ENCODE measurements at regions not wholly inside any gene's neighbourhood (a gene's known extent, or its start where the extent isn't known, plus 50 kb on each side); places are given as distances from the start of the nearest gene placed in this dataset.
"Not testable (repeated sequence)": the region's sequence is repeated elsewhere in the genome, so short reads cannot be mapped to it uniquely, and the experiment has no call there.

DNA sequence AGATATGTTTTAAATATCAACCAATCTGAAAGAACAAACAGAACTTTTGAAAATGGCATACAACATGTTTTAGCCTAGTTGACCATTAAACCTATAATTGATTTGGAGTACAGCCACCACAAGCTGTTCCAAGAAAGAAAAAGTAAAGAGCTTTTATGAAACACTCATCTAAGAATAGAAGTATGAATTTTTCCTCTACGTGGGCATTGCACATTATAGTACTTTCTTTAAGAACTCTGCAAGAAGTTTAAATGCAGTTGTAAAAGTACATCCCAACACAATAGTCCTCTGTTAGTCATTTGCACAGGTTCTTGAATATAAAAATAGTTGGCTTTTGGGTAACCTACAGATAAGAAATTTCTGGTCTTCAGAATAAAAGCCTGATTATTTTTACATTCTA lies 933.6 kb upstream of the ADGRL3 start:
- no peak for DNase-seq (ENCODE audit: low read depth in 1 of 2, low spot score in 1 of 2)

- DNase-seq (ENCODE audit: low read depth in 1 of 2, low spot score in 1 of 2), result no peak
These were observed 903.7 kb upstream of the ADGRL3 start for GRCh38 chr4:60296386-60296785.

DNA sequence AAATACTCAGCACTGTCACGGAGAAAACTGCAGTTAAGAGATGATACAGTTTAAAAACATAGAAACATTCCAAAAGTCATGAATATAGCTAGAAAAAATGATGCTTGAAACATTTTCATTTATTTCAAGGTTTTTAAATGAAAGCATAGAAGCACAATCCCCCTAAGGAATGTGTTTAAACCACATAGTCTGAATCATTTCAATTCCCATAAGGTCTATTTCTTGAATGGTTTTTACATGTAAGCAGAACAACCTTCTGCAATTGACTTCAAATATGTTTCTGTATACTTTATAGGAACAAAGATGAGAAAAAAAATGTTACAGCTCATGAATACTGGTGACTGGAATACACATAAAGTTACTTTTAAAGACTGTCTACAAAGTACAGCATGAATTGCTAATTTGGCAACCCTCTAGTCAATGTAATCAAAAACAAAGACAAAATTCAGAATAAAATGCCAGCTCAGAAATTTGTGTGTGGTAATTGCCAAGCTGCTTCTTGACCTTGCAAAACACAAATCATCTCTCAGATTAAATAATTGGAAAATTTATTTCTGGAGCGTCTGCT lies 886.4 kb upstream of the ADGRL3 start:
- DNase-seq (ENCODE audit: low read depth in 1 of 2, low spot score in 1 of 2), result no peak

- no peak for DNase-seq (ENCODE audit: low read depth in 1 of 2, low spot score in 1 of 2)
These were observed 885.7 kb upstream of the ADGRL3 start for GRCh38 chr4:60314416-60314815.

DNA sequence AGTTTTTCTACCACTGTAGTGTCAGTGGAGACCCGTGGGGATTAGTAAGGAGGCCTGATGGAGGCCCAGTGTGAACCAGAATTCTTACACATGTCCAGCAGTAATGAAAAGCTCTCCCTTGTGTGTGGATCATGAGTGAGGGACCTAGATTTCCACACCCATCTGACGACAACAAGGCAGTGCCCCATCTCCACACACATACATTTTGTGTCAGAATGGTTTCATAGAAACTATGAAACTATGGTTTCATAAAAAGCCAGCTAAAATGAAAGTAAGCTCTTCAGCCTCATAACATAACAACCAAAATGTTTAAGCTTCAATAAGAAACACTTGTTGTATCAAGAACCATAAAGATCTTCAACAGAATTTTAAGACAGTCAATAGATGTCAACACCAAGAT lies 884.5 kb upstream of the ADGRL3 start:
- DNase-seq (ENCODE audit: low read depth in 1 of 2, low spot score in 1 of 2), result no peak

DNA sequence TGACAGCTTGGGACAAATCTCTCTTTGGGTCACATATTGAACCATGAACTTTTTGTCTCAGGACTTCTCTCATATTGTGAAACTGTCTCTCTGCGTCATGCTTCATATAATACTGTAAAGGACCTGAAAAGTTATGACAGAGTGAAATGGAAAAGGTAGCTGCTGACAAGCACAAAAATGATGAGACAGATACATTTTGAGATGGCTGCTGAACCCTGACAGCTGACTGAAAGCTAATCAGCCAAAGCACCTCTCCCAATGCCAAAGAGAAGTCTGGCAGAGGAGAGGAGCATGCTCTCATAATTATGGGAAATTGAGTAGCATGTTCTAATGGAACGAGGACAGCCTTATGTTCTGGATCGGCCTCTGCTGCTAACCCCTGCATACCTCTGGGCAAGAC lies 873.4 kb upstream of the ADGRL3 start:
- no peak for DNase-seq (ENCODE audit: low read depth in 1 of 2, low spot score in 1 of 2)

DNA sequence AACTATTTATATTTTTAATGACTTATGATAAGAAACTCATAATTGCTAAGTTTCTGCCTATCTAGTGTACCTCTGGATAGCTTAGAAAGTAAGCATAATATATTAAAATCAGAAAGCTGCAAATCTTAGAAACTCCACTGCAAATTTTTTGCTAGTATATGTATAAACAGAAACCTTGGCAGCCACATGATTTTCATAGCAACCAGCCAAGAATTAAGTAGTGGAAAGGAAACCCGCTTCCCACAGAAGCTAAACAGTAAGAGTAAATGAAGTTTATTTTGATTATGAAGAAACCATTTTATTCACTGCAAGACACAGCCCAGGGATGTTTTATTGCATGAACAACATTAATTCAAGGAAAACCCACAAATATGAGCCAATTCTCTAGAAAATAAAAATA lies 872.5 kb upstream of the ADGRL3 start:
- no peak for DNase-seq (ENCODE audit: low read depth in 1 of 2, low spot score in 1 of 2)

- DNase-seq (ENCODE audit: low read depth in 1 of 2, low spot score in 1 of 2), result no peak
These were observed 855.2 kb upstream of the ADGRL3 start for GRCh38 chr4:60344908-60345307.

GRCh38 chr4:60345392-60345791 lies 854.7 kb upstream of the ADGRL3 start:
- DNase-seq (ENCODE audit: low read depth in 1 of 2, low spot score in 1 of 2), result no peak

DNA sequence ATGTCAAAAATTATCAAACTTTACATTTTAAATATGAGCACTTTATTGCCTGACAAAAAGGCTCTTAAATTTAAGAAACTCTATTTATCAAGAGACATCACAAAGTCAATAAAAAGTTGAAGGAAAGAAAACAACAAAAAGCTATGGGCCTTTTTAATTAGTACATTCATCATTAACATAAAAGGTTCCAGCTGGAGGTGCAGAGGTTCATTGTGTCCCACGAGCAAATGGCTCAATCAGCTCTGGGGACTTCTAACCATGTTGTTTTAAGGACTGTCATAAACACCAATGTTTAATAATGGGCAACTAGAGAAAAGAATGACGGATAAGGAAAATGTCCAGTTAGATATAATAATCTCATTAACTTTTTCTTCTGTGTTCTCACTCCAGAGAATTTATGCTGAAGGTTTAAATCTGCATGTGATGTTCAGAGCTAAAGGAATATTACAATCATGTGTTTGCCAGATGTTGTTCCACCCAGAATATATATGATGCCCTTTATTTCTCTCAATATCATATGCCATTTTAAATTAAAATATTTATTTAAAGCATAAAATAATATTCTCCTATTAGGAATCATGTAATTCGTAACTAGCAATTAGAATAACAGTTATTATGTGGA lies 840.3 kb upstream of the ADGRL3 start:
- no peak for DNase-seq (ENCODE audit: low read depth in 1 of 2, low spot score in 1 of 2)

DNA sequence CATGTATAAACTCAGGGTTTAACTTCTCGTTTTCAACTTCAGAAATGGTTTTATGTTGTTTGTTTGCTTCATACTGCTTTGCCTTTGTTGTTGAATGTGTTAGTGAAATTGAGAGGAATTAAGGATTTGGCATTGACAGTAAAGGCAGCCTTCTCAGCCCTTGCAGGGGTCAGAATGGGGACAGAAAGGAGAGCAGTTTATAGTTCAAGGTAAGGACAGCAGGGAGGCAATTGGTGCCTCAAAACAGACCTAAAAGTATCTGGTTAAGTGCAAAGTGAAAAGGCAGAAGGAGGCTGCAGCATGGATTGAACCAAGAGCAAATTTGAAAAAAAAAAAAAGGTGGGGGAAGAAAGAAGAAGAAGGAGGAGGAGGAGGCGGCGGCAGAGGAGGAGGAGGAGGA lies 835.0 kb upstream of the ADGRL3 start:
- no peak for DNase-seq (ENCODE audit: low read depth in 1 of 2, low spot score in 1 of 2)

DNA sequence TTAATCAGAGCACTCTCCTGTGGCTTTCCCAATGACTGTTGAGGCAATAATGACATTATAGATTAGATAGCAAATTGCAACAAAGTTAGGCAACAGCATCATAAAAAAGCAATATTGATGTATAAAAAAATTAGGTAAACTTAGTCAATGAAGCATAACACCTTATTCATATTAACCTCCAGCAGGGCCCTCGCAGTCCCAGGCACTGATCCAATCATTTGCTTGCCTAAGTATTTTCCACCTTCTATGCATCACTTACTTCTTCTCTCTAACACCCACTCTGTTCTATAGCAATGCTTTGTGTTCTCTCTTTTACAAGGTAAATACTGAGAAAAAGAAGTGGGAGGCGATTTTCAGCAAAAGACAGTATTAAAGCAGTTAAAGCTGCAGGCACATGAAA lies 833.5 kb upstream of the ADGRL3 start:
- no peak for DNase-seq (ENCODE audit: low read depth in 1 of 2, low spot score in 1 of 2)

DNA sequence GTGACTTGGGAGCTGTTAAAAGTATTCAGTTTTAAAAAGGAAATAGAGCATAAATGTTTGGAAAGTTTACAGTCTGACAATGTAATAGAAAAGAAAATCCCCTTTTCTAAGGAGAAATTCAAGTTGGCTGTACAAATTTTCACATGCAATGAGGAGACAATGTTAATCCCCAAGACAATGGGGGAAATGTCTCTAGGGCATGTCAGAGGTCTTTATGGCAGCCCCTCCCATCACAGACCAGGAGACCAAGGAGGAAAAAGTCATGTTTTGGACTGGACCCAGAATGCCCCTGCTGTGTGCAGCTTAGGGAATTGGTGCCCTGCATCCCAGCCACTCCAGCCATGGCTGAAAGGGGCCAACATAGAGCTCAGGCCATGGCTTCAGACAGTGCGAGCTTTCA lies 831.1 kb upstream of the ADGRL3 start:
- no peak for DNase-seq (ENCODE audit: low read depth in 1 of 2, low spot score in 1 of 2)

GRCh38 chr4:60378010-60378409 lies 822.1 kb upstream of the ADGRL3 start:
- no peak for DNase-seq (ENCODE audit: low read depth in 1 of 2, low spot score in 1 of 2)

DNA sequence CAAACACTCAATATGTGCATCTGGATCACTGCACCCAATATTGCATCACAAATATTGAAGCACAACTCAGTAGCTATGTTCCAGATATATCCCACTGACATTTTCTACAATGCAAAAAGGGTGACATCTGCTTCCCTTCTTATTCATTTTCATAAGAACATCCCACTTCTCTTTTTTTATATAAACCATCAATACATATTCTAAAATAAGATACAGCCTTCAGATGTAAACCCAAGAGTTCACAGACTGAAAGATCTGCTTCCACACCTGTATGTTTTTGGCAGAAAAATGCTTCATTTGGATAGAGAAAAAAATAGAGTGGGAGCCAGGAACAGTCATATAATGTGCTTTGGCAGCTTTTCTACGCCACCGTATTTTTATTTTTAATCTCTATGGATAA lies 815.6 kb upstream of the ADGRL3 start:
- no peak for DNase-seq (ENCODE audit: low read depth in 1 of 2, low spot score in 1 of 2)

GRCh38 chr4:60389633-60390032 lies 810.5 kb upstream of the ADGRL3 start:
- DNase-seq (ENCODE audit: low read depth in 1 of 2, low spot score in 1 of 2), result no peak

GRCh38 chr4:60396341-60397049 lies 803.6 kb upstream of the ADGRL3 start:
- DNase-seq (ENCODE audit: low read depth in 1 of 2, low spot score in 1 of 2), result no peak

GRCh38 chr4:60400593-60400992 lies 799.5 kb upstream of the ADGRL3 start:
- no peak for DNase-seq (ENCODE audit: low read depth in 1 of 2, low spot score in 1 of 2)

DNA sequence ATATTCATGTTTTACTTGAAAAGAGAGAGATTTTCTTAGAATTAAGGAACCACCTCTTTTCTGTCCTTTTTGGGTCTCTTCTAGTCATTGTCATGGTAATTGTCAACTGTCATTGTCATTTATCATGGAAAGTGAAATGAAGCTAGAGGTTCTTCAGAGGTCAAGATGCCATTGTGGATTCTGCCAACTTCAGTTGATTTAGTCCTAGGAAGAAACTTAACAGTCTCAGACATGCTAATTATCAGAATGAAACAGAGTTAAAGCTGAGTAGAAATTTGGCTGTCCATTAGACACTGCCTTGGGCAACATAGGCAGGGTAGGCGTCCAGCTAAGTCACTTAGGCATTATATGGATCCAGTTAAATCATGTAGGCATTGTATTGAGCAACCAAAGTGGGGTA lies 796.1 kb upstream of the ADGRL3 start:
- no peak for DNase-seq (ENCODE audit: low read depth in 1 of 2, low spot score in 1 of 2)

DNA sequence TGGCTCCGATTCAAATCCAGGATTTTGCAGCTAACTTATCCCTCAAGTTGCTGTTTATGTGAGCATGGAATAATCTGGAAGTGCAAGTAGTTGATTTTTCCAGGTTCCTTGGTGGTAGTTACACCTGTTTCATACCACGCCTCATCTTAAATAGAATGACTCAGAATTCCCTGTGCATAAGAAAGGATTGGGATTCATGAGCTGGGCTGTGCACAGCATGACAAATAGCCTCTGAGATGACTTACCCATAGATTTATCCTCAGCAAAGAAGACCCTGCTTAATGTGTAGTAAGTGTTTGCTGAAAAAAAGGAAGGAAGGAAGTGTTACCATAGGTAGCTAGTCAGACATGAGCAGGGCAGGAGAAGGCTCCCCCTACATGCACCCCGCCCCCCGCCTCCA lies 777.7 kb upstream of the ADGRL3 start:
- no peak for DNase-seq (ENCODE audit: low read depth in 1 of 2, low spot score in 1 of 2)

DNA sequence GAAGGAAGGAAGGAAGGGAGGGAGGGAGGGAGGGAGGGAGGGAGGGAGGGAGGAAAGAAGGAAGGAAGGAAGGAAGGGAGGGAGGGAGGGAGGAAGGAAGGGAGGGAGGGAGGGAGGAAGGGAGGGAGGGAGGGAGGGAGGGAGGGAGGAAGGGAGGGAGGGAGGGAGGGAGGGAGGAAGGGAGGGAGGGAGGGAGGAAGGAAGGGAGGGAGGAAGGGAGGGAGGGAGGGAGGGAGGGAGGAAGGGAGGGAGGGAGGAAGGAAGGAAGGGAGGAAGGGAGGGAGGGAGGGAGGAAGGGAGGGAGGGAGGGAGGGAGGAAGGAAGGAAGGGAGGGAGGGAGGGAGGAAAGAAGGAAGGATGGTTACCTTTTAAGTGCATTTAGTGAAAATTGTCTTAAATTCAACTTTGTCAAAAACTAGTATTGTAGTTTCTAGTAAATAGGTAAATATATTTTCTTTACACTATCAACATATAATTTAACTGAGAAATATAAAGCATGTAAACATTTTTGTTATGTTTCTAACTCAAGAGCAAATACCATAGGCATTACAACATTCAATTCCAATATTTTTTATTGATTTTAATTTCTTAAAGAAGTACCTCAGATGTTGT lies 776.4 kb upstream of the ADGRL3 start:
- DNase-seq (ENCODE audit: low read depth in 1 of 2, low spot score in 1 of 2), result not testable (repeated sequence)

DNA sequence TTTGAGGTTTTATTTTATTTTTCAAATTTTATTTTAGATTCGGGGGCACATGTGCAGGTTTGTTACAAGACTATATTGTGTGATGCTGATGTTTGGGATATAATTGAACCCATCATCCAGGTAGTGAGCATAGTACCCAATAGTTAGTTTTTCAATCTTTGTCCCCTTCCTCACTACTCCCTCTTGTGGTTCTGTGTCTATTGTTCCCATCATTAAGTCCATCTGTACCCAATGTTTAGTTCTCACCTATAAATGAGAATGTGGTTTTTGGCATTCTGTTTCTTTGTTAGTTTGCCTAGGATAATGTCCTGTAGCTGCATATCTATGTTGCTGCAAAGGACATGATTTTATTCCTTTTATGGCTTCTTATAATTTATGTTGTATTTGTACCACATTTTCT lies 767.2 kb upstream of the ADGRL3 start:
- DNase-seq (ENCODE audit: low read depth in 1 of 2, low spot score in 1 of 2), result no peak

All from activated CD4-positive, alpha-beta T cell treated with anti-CD3 and anti-CD28 coated beads, Interleukin-2, amount 50 U/mL, for 24 hours (primary cell).